ENCODE measurements at regions not wholly inside any gene's neighbourhood (a gene's known extent, or its start where the extent isn't known, plus 50 kb on each side); places are given as distances from the start of the nearest gene placed in this dataset.

DNA sequence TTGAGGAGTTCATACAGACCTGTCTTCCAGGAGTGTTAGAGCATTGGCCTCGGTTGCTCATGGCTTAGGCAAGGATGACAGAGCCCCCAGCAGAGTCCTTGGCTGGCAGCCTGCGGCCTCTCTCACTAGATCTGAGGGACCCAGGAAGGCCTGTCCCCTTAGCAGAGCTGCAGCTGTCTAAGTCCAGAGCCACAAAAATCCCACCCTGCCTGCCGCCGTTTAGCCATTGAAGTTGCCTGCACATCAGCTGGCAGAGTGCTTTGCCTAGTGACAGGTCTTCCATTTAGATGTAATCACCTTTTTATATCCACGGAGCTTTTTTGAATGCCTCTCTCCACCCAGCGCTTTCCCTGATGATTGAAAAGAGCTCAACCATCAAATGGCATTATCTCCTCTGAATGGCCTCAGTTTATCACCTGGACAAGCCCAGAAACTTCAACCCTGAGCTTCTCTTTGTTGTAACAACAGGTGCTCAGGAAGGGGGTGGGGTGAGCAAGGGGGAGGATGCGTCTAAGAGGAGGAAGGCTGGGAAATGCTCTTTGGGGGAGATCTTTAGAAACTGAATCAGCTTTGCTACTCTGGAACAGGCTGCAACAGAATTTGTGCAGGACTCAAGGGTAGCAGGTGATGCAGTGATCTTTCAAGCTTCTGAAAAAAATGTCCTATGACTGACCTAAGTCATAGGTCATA, 71.9 kb downstream of the TNP1 start:
- Histone ChIP-seq H3K4me3 (IDR thresholded peaks at IDR 0.05; ENCODE audit: insufficient read depth, low read depth, low read length) (no peak overlapping the region), H3K27me3 (ENCODE audit: insufficient read depth, low read depth) (no peaks in the 10 kb centered on the region), H3K36me3 (ENCODE audit: insufficient read depth) (no peaks in the 10 kb centered on the region), H3K4me1 (ENCODE audit: low read depth, poor library complexity, severe bottlenecking) (no peaks in the 10 kb centered on the region), H2AFZ (ENCODE audit: low read depth) (no peak overlapping the region), H3K4me2 (no peak overlapping the region), H3K79me2 (ENCODE audit: insufficient read depth, low read depth) (no peaks in the 10 kb centered on the region), H3K9ac (no peak overlapping the region), H3K27ac (no peak overlapping the region), H4K20me1 (ENCODE audit: insufficient read depth) (no peaks in the 10 kb centered on the region)
- no peak for TF ChIP-seq CTCF (conservative IDR thresholded peaks at IDR 0.05; ENCODE audit: low read depth, low read length)

GRCh38 chr2:216786676-216787075, 73.2 kb downstream of the TNP1 start:
- Histone ChIP-seq H3K4me3 (IDR thresholded peaks at IDR 0.05; ENCODE audit: insufficient read depth, low read depth, low read length) (no peak overlapping the region), H4K20me1 (ENCODE audit: insufficient read depth) (no peaks in the 10 kb centered on the region), H3K27ac (no peak overlapping the region), H3K9ac (no peak overlapping the region), H2AFZ (ENCODE audit: low read depth) (no peak overlapping the region), H3K79me2 (ENCODE audit: insufficient read depth, low read depth) (no peaks in the 10 kb centered on the region), H3K4me1 (ENCODE audit: low read depth, poor library complexity, severe bottlenecking) (no peaks in the 10 kb centered on the region), H3K4me2 (no peak overlapping the region), H3K36me3 (ENCODE audit: insufficient read depth) (no peaks in the 10 kb centered on the region), H3K27me3 (ENCODE audit: insufficient read depth, low read depth) (no peaks in the 10 kb centered on the region)
- TF ChIP-seq CTCF (conservative IDR thresholded peaks at IDR 0.05; ENCODE audit: low read depth, low read length) = no peak

- H4K20me1 ChIP-seq (ENCODE audit: insufficient read depth) = no peaks in the 10 kb centered on the region
- no peak overlapping the region for H3K4me3 ChIP-seq (IDR thresholded peaks at IDR 0.05; ENCODE audit: insufficient read depth, low read depth, low read length)
- H3K27ac ChIP-seq = no peak overlapping the region
- TF ChIP-seq CTCF (conservative IDR thresholded peaks at IDR 0.05; ENCODE audit: low read depth, low read length) = no peak
- no peaks in the 10 kb centered on the region for H3K4me1 ChIP-seq (ENCODE audit: low read depth, poor library complexity, severe bottlenecking)
- no peaks in the 10 kb centered on the region for H3K36me3 ChIP-seq (ENCODE audit: insufficient read depth)
- H3K9ac ChIP-seq = no peak overlapping the region
- no peaks in the 10 kb centered on the region for H3K27me3 ChIP-seq (ENCODE audit: insufficient read depth, low read depth)
- no peak overlapping the region for H3K4me2 ChIP-seq
- H3K79me2 ChIP-seq (ENCODE audit: insufficient read depth, low read depth) = no peaks in the 10 kb centered on the region
- no peak overlapping the region for H2AFZ ChIP-seq (ENCODE audit: low read depth)
Observed at GRCh38 chr2:216784456-216784855, 75.4 kb downstream of the TNP1 start.

GRCh38 chr2:216781709-216782108, 78.2 kb downstream of the TNP1 start:
- H3K4me3 ChIP-seq (IDR thresholded peaks at IDR 0.05; ENCODE audit: insufficient read depth, low read depth, low read length) = no peak overlapping the region
- no peak overlapping the region for H3K9ac ChIP-seq
- H4K20me1 ChIP-seq (ENCODE audit: insufficient read depth) = no peaks in the 10 kb centered on the region
- no peak overlapping the region for H3K27ac ChIP-seq
- H3K4me1 ChIP-seq (ENCODE audit: low read depth, poor library complexity, severe bottlenecking) = no peaks in the 10 kb centered on the region
- no peak for TF ChIP-seq CTCF (conservative IDR thresholded peaks at IDR 0.05; ENCODE audit: low read depth, low read length)
- H2AFZ ChIP-seq (ENCODE audit: low read depth) = no peak overlapping the region
- H3K27me3 ChIP-seq (ENCODE audit: insufficient read depth, low read depth) = no peaks in the 10 kb centered on the region
- no peaks in the 10 kb centered on the region for H3K79me2 ChIP-seq (ENCODE audit: insufficient read depth, low read depth)
- no peaks in the 10 kb centered on the region for H3K36me3 ChIP-seq (ENCODE audit: insufficient read depth)
- H3K4me2 ChIP-seq = no peak overlapping the region
